Effector memory CD8-positive, alpha-beta T cell (primary cell): ENCODE measurements at regions not wholly inside any gene's neighbourhood (a gene's known extent, or its start where the extent isn't known, plus 50 kb on each side); places are given as distances from the start of the nearest gene placed in this dataset.
"Not testable (repeated sequence)": the region's sequence is repeated elsewhere in the genome, so short reads cannot be mapped to it uniquely, and the experiment has no call there.

ENCODE experiments used
- ATAC-seq: fragments of 150-1000 bp; cut with Tn5 transposase; replicated peaks from 2 replicates; pipeline ENCODE4 v1.10.0; 2021; ENCODE audit warnings: mild to moderate bottlenecking, moderate library complexity
- DNase-seq, 3 experiments: peaks; one replicate each; pipeline ENCODE4 v3.0.0; 2021
- H3K27ac Mint-ChIP-seq, 2 donors: one replicate each; pipeline ENCODE4 v1.8.0; 2022; ENCODE audit warnings: mild to moderate bottlenecking in 2 of 2, mixed read lengths in 2 of 2, moderate library complexity in 2 of 2
- H3K27me3 Mint-ChIP-seq, 2 donors: one replicate each; pipeline ENCODE4 v1.8.0; 2022; ENCODE audit warnings: mixed read lengths in 2 of 2
- H3K36me3 Mint-ChIP-seq: one replicate; pipeline ENCODE4 v1.8.0; 2022; ENCODE audit warnings: mild to moderate bottlenecking, moderate library complexity, mixed read lengths; ENCODE audit not compliant: insufficient read depth
- H3K4me1 Mint-ChIP-seq, 2 donors: one replicate each; pipeline ENCODE4 v1.8.0; 2022; ENCODE audit warnings: low read depth in 2 of 2, mixed read lengths in 2 of 2
- H3K4me3 Mint-ChIP-seq, 2 donors: one replicate each; pipeline ENCODE4 v1.8.0; 2022; ENCODE audit warnings: mild to moderate bottlenecking in 2 of 2, mixed read lengths in 2 of 2, moderate library complexity in 2 of 2
- H3K9me3 Mint-ChIP-seq, 2 donors: one replicate each; pipeline ENCODE4 v1.8.0; 2022; ENCODE audit warnings: mixed read lengths in 2 of 2

DNA sequence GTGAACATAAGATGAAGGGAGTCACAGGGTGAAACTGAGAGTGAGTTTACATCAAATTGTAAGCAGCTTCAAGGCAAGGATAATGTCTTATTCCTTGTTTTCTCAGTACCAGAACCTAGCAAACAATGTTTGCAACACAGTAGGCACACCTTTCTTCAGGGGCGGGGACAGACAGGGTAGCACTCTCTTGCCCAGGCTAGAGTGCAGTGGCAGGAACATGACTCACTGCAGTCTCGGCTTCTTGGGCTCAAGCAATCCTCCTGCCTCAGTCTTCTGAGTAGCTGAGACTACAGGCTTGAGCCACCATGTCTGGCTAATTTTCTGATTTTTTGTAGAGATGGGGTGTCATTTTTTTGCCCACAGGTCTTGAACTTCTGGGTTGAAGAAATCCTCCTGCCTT lies 299.8 kb downstream of the CD83 start:
- no peak for ATAC-seq
- no peak for DNase-seq
- Mint-ChIP-seq H3K4me1 (no peaks in the 10 kb centered on the region), H3K27ac (no peak overlapping the region), H3K9me3 (no peaks in the 10 kb centered on the region), H3K27me3 (peaks cover 0 to 8% of the 10 kb centered on the region in 2 donors), H3K36me3 (no peaks in the 10 kb centered on the region), H3K4me3 (no peak overlapping the region)

DNA sequence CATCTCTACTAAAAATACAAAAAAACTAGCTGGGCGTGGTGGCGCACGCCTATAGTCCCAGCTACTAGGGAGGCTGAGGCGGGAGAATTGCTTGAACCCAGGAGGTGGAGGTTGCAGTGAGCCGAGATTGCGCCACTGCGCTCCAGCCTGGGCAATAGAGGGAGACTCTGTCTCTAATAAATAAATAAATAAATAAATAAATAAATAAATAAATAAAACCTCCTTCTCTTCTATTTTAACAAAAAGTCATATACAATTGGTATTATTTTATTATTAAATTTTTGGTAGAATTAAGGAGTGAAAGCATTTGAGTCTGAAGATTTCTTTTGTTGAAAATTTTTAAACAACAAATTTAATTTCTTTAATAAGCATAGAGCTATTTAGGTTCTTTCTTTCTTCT lies 301.7 kb downstream of the CD83 start:
- H3K4me3 Mint-ChIP-seq, DNase-seq, H3K36me3 Mint-ChIP-seq, H3K9me3 Mint-ChIP-seq, H3K27ac Mint-ChIP-seq, H3K4me1 Mint-ChIP-seq, ATAC-seq: not testable (repeated sequence)
- H3K27me3 Mint-ChIP-seq = peaks cover 14 to 25% of the 10 kb centered on the region in 2 donors

DNA sequence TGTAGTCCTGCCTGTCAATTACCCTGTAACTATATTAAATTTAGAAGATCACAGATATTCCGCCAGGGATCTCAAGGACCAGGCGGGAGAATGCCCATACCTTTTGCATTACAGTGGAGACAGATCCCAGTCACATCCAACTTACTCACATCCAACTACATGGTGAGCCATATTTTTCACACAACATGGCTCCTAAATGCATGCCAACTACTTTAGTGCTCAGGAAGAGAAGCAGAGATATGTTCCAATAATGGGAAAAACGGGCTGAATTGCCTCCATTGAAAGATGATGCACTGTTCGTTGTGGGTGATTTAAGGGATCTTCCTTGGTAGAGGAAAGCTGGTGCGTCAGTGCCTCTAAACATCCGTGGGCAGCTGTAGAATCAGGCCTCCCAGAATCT lies 304.5 kb downstream of the CD83 start:
- no peak overlapping the region for H3K27ac Mint-ChIP-seq
- no peaks in the 10 kb centered on the region for H3K36me3 Mint-ChIP-seq
- no peak for ATAC-seq
- H3K4me1 Mint-ChIP-seq = no peaks in the 10 kb centered on the region
- H3K9me3 Mint-ChIP-seq = no peaks in the 10 kb centered on the region
- H3K4me3 Mint-ChIP-seq = no peak overlapping the region
- DNase-seq = no peak
- peaks cover 18 to 34% of the 10 kb centered on the region in 2 donors for H3K27me3 Mint-ChIP-seq

GRCh38 chr6:14422917-14423316 lies 305.3 kb downstream of the CD83 start:
- Mint-ChIP-seq H3K4me1 (no peaks in the 10 kb centered on the region), H3K9me3 (no peaks in the 10 kb centered on the region), H3K27me3 (peaks cover 18 to 34% of the 10 kb centered on the region in 2 donors), H3K4me3 (no peak overlapping the region), H3K27ac (no peak overlapping the region), H3K36me3 (no peaks in the 10 kb centered on the region)
- DNase-seq (no peak), ATAC-seq (no peak)

GRCh38 chr6:14423330-14423729 lies 305.8 kb downstream of the CD83 start:
- peaks cover 18 to 34% of the 10 kb centered on the region in 2 donors for H3K27me3 Mint-ChIP-seq
- DNase-seq (no peak), ATAC-seq (no peak)
- no peak overlapping the region for H3K4me3 Mint-ChIP-seq
- H3K27ac Mint-ChIP-seq = no peak overlapping the region
- H3K4me1 Mint-ChIP-seq = no peaks in the 10 kb centered on the region
- no peaks in the 10 kb centered on the region for H3K9me3 Mint-ChIP-seq
- H3K36me3 Mint-ChIP-seq = no peaks in the 10 kb centered on the region

DNA sequence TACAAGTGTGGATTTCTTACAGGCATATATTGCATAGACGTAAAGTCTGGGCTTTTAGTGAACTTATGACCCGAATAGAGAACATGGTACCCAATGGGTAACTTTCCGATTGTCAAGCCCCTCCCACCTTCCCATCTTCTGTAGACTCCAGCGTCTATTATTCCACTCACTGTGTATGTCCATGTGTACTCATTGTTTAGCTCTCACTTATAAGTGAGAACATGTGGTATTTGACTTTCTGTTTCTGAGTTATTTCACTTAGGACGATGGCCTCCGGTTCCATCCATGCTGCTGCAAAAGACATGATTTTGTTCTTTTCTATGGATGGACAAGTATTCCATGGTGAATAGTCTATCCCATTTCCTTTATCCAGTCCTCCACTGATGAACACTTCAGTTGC lies 306.4 kb downstream of the CD83 start:
- H3K27ac Mint-ChIP-seq = no peak overlapping the region
- H3K36me3 Mint-ChIP-seq = no peaks in the 10 kb centered on the region
- DNase-seq (no peak), ATAC-seq (no peak)
- no peak overlapping the region for H3K4me3 Mint-ChIP-seq
- H3K9me3 Mint-ChIP-seq = no peaks in the 10 kb centered on the region
- peaks cover 18 to 34% of the 10 kb centered on the region in 2 donors for H3K27me3 Mint-ChIP-seq
- H3K4me1 Mint-ChIP-seq = no peaks in the 10 kb centered on the region

DNA sequence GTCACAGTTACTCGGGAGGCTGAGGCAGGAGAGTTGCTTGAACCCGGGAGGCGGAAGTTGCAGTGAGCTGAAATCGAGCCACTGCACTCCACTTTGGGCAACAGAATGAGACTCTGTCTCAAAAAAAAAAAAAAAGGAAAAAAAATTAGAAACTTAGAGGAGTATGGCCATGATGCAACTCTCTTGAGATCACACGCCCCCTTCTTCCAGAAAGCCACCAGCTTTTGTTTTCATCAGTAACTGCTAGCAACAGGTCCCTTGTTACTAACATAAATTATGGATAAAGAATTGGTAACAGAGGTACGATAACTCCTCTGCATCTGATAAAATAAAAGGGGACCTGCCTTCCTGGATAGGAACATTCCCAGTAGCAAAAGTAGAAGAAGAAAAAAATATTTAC lies 308.2 kb downstream of the CD83 start:
- H3K4me1 Mint-ChIP-seq = no peaks in the 10 kb centered on the region
- no peak overlapping the region for H3K27ac Mint-ChIP-seq
- H3K27me3 Mint-ChIP-seq = peaks cover 18 to 34% of the 10 kb centered on the region in 2 donors
- DNase-seq (no peak), ATAC-seq (no peak)
- no peaks in the 10 kb centered on the region for H3K9me3 Mint-ChIP-seq
- no peaks in the 10 kb centered on the region for H3K36me3 Mint-ChIP-seq
- no peak overlapping the region for H3K4me3 Mint-ChIP-seq

- ATAC-seq = no peak
- Mint-ChIP-seq H3K4me3 (no peak overlapping the region), H3K4me1 (no peaks in the 10 kb centered on the region), H3K36me3 (no peaks in the 10 kb centered on the region), H3K27me3 (peaks cover 18 to 34% of the 10 kb centered on the region in 2 donors), H3K9me3 (no peaks in the 10 kb centered on the region), H3K27ac (no peak overlapping the region)
- DNase-seq = no peak
These were observed 308.7 kb downstream of the CD83 start for GRCh38 chr6:14426281-14426680.

- Mint-ChIP-seq H3K4me3 (no peak overlapping the region), H3K36me3 (no peaks in the 10 kb centered on the region), H3K27ac (no peak overlapping the region), H3K9me3 (no peaks in the 10 kb centered on the region), H3K4me1 (no peaks in the 10 kb centered on the region), H3K27me3 (peaks cover 11 to 17% of the 10 kb centered on the region in 2 donors)
- DNase-seq = no peak
- ATAC-seq = no peak
These were observed 310.7 kb downstream of the CD83 start for GRCh38 chr6:14428269-14428668.

DNA sequence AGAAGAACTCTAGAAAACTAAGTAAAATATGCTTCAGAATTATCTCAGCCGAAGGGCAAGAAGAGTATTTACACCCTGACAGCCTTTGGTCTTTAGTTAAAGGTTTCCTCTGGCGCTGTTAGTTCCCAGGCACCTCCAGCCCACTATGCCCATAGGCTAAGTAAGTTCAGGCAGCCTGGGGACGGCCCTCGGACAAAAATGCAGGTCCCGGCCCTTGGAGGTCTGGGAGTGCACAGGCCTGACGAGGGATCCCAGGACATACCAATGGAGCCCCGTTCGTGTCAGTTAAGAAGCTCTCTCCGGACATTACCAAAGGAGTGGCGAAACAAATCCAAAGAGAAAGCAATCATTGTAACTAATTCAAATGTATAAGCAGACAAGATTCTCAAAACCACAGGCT lies 311.8 kb downstream of the CD83 start:
- no peaks in the 10 kb centered on the region for H3K4me1 Mint-ChIP-seq
- ATAC-seq = no peak
- H3K4me3 Mint-ChIP-seq = no peak overlapping the region
- no peak overlapping the region for H3K27ac Mint-ChIP-seq
- H3K36me3 Mint-ChIP-seq = no peaks in the 10 kb centered on the region
- H3K9me3 Mint-ChIP-seq = no peaks in the 10 kb centered on the region
- DNase-seq = no peak
- peaks cover 2 to 7% of the 10 kb centered on the region in 2 donors for H3K27me3 Mint-ChIP-seq

GRCh38 chr6:14430218-14430617 lies 312.6 kb downstream of the CD83 start:
- H3K9me3 Mint-ChIP-seq = no peaks in the 10 kb centered on the region
- DNase-seq = no peak
- no peaks in the 10 kb centered on the region for H3K4me1 Mint-ChIP-seq
- no peaks in the 10 kb centered on the region for H3K36me3 Mint-ChIP-seq
- H3K27me3 Mint-ChIP-seq = no peaks in the 10 kb centered on the region
- H3K4me3 Mint-ChIP-seq = no peak overlapping the region
- H3K27ac Mint-ChIP-seq = no peak overlapping the region
- ATAC-seq = no peak

GRCh38 chr6:14431385-14432330 lies 314.1 kb downstream of the CD83 start:
- Mint-ChIP-seq H3K9me3 (no peaks in the 10 kb centered on the region), H3K27ac (no peak overlapping the region), H3K27me3 (no peaks in the 10 kb centered on the region), H3K4me1 (no peaks in the 10 kb centered on the region), H3K36me3 (no peaks in the 10 kb centered on the region), H3K4me3 (no peak overlapping the region)
- no peak for ATAC-seq
- DNase-seq = no peak

- Mint-ChIP-seq H3K9me3 (no peaks in the 10 kb centered on the region), H3K36me3 (no peaks in the 10 kb centered on the region), H3K4me1 (no peaks in the 10 kb centered on the region), H3K27me3 (no peaks in the 10 kb centered on the region), H3K4me3 (no peak overlapping the region), H3K27ac (no peak overlapping the region)
- ATAC-seq (no peak), DNase-seq (no peak)
These were observed 317.5 kb downstream of the CD83 start for GRCh38 chr6:14434916-14435690.
